GM13976 (cell line): ENCODE measurements at regions not wholly inside any gene's neighbourhood (a gene's known extent, or its start where the extent isn't known, plus 50 kb on each side); places are given as distances from the start of the nearest gene placed in this dataset.
A peak's percentile ranks its signal among the peaks of the same experiment; 100 is the strongest.
"Not testable (repeated sequence)": the region's sequence is repeated elsewhere in the genome, so short reads cannot be mapped to it uniquely, and the experiment has no call there.

Experiments used
- DNase-seq: peaks from one replicate; pipeline ENCODE4 v3.0.0; 2012; ENCODE audit warnings: low spot score
- CTCF ChIP-seq: IDR thresholded peaks from 2 replicates; pipeline ENCODE4 v1.5.1; 2012; ENCODE audit warnings: borderline replicate concordance, mild to moderate bottlenecking; ENCODE audit not compliant: insufficient read depth; ENCODE audit errors: extremely low read depth, missing control alignments, control extremely low read depth
- in situ Hi-C: fragments of 300-500 bp; cut with MboI; formaldehyde crosslinking; loops from one replicate; pipeline ENCODE4 v1.12.0; 2022; ENCODE audit warnings: low sequenced_read_pairs, mixed read lengths, inconsistent platforms; ENCODE audit not compliant: unreplicated experiment

DNA sequence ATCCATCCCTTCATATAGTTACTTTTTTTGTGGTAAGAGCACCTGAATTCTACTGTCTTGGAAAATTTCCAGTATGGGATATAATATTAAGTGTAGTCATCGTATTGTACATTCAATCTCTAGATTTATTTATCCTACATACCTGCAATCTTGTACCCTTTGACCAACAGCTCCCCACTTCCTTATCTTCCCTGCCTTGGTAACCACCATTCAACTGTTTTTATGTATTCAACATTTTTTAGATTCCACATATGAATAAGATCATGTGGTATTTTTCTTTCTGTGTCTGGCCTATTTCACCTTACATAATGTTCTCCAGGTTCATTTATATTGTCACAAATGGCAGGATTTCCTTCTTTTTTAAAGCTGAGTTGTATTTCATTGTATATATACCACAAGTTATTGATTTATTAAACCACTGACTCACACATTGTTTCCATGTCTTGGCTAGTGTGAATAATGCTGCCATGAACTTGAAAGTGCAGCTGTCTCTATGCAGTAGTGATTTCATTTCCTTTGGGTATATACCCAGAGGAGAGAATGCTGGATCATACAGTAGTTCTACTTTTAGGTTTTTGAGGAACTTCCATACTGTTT lies 572.5 kb downstream of the MAGEB5 start:
- TF ChIP-seq CTCF, result no peak
- no peak for DNase-seq
- in situ Hi-C loops, result loop anchor here (25.0 kb wide), 1 partner anchor 399 kb away; no protein-coding TSS in a partner anchor

DNA sequence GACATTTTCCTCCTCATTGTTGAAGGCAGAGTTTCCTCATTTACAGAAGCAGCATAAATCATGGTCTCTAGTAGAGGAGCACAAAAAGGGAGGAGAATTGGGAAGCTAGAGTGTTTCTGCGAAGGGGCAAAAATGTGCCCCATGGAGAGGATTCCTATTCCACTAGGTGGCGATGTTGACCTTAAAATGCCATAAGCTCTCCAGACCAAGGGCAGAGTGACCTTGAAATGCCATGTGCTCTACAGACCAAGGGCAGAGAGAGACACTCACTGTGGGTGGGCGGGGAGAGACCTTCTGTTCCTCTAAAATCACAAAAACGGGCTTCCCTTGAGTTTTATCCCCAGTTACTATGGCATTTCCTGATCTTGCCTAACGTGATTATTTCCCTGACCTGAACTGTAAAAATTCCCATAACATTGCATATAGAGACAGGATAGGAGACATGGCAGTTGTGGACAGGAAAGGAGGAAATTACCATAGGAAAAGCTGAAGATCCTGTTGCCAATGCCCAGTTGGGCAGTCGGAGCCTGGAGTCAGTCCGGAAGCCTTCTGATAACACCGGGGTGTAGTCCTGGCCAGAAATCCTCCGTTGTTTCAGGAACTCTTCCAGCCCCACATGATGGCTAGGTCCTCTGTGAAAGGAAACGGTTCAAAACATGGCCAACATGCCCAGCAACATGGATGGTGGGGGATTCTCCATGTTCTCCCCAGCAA lies 567.7 kb downstream of the MAGEB5 start:
- no peak for DNase-seq
- in situ Hi-C loops, result loop anchor here (25.0 kb wide), 1 partner anchor 404 kb away; no protein-coding TSS in a partner anchor
- TF ChIP-seq CTCF, result peak; percentile 53

DNA sequence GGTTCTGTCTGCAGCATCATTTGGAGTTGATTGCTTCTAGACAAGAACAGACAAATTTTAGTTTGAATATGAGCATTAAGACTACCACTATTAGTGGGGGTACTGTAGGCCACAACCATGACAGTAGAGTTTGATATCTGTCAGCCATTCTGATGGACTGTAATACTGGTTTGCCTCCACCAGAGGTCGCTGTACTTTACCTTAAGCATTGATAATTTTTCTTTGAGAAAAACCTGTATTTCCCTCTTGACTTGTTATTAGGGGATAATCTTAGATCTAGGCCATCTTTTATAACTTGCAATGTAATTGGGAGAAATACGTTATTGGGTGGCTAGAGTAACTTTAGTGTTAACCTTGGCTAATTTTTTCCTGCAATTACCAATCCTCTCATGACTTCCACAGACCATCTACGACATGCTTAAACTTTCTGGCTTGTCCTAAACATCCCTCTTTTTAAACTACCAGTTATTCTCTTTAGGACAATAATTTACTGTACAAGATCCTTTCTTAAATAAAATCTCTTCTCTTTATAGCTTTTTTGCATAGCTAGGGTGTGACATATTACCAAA lies 562.4 kb downstream of the MAGEB5 start:
- in situ Hi-C loops, result loop anchor here (25.0 kb wide), 1 partner anchor 409 kb away; no protein-coding TSS in a partner anchor
- no peak for TF ChIP-seq CTCF
- DNase-seq, result no peak

GRCh38 chrX:26762253-26762652 lies 546.3 kb downstream of the MAGEB5 start:
- in situ Hi-C loops, result no loop called here
- no peak for TF ChIP-seq CTCF
- DNase-seq, result no peak

DNA sequence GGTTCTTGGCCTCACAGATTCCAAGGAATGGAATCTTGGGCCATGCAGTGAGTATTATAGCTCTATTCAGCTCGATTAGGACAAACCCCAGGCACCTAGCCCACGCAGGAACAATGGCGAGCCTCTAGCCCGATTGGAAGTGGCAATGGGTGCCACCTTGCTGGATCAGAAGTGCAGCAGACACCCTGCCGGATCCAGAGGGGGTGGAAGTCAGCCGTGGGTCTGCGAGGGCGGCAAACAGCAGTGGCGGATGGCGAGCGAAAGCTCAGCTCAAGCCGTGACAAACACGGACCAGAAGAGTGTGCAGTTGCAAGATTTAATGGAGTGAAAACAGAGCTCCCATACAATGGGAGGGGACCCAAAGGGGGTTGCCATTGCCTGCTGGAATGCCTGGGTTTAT lies 539.8 kb downstream of the MAGEB5 start:
- DNase-seq, in situ Hi-C loops: not testable (repeated sequence)

DNA sequence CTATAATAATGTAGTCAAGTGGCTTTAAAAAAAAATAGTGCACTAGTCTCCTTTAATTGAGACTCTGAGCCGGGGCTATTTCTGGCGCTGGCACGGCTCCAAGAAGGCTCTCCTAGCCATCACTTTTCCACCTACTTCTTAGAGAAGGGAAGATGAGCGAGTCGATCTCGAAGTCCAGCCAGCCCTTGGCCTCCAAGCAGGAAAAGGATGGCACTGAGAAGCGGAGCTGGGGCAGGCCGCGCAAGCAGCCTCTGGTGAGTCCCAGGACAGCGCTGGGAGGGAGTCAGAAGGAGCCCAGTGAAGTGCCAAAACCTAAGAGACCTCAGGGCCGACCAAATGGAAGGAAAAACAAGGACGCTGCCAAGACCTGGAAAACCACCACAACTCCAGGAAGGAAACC lies 531.9 kb downstream of the MAGEB5 start:
- in situ Hi-C loops, result no loop called here
- TF ChIP-seq CTCF, result no peak
- DNase-seq, result no peak

DNA sequence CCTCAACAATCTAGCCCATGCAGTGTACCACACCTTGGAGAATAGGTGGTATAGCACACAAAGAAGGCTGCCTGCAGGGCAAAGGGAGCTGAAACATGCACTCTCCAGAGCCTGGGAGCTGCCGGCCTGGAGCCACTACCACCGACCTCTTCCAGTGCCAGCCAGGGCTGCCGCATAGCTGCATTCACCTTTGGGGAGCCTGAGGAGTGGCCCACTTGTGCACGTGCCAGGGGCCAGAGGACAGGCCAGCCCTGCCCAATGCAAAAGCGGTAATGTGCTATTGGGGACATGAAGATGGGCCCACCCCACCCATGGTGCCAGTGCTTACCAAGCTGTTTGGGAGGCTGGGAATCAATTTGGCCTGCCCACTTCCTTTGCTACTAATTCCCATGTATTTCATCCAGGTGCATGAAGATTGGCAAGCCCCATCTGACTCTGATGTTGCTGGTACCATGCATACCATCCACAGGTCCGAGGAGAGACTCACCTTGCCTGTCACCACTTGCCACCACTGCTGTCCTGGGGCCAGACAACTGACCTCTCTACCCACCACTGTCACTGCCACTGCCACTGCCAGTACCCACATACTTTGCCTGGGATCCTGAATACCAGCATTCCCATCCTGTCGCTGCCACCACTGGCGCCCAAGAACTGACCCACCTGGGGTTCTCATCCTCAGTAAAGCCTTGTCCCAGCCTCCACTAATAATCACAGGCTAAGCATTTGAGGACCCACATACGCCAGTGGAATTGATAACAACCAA lies 506.9 kb downstream of the MAGEB5 start:
- no peak for DNase-seq
- TF ChIP-seq CTCF, result no peak
- in situ Hi-C loops, result no loop called here
